ENCODE measurements at regions not wholly inside any gene's neighbourhood (a gene's known extent, or its start where the extent isn't known, plus 50 kb on each side); places are given as distances from the start of the nearest gene placed in this dataset.

DNA sequence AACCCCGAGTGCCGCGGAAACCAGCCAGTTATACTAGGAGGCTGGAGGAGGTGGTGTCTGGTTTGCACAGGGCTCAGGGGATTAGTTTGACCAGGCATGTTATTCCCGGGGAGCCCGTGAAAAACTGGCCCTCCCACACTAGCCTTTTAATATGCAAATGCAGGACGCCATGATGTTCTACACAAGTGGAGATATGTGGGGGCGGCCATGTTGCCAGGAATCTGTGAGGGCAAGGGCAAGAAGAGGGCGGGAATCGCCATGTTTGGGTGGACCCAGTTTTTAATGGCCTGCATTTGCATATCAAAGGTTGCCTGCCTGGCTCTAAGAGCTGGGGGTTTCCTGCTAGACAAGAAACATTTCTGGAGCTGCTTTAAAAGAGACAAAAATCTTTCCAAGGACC, 940.7 kb downstream of the CDH18 start:
- TF ChIP-seq, protein P1, sequence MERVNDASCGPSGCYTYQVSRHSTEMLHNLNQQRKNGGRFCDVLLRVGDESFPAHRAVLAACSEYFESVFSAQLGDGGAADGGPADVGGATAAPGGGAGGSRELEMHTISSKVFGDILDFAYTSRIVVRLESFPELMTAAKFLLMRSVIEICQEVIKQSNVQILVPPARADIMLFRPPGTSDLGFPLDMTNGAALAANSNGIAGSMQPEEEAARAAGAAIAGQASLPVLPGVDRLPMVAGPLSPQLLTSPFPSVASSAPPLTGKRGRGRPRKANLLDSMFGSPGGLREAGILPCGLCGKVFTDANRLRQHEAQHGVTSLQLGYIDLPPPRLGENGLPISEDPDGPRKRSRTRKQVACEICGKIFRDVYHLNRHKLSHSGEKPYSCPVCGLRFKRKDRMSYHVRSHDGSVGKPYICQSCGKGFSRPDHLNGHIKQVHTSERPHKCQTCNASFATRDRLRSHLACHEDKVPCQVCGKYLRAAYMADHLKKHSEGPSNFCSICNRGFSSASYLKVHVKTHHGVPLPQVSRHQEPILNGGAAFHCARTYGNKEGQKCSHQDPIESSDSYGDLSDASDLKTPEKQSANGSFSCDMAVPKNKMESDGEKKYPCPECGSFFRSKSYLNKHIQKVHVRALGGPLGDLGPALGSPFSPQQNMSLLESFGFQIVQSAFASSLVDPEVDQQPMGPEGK (CRISPR knock-in tag; IDR thresholded peaks at IDR 0.05; ENCODE audit: borderline replicate concordance) = no peak
- TF ChIP-seq, protein P2, sequence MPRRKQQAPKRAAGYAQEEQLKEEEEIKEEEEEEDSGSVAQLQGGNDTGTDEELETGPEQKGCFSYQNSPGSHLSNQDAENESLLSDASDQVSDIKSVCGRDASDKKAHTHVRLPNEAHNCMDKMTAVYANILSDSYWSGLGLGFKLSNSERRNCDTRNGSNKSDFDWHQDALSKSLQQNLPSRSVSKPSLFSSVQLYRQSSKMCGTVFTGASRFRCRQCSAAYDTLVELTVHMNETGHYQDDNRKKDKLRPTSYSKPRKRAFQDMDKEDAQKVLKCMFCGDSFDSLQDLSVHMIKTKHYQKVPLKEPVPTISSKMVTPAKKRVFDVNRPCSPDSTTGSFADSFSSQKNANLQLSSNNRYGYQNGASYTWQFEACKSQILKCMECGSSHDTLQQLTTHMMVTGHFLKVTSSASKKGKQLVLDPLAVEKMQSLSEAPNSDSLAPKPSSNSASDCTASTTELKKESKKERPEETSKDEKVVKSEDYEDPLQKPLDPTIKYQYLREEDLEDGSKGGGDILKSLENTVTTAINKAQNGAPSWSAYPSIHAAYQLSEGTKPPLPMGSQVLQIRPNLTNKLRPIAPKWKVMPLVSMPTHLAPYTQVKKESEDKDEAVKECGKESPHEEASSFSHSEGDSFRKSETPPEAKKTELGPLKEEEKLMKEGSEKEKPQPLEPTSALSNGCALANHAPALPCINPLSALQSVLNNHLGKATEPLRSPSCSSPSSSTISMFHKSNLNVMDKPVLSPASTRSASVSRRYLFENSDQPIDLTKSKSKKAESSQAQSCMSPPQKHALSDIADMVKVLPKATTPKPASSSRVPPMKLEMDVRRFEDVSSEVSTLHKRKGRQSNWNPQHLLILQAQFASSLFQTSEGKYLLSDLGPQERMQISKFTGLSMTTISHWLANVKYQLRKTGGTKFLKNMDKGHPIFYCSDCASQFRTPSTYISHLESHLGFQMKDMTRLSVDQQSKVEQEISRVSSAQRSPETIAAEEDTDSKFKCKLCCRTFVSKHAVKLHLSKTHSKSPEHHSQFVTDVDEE (CRISPR knock-in tag; IDR thresholded peaks at IDR 0.05) = no peak
- TF ChIP-seq ZFP30 (CRISPR knock-in tag; IDR thresholded peaks at IDR 0.05) = no peak
